NOMO-1 treated with DMSO at 0.1 percent for 48 hours (cell line): ENCODE measurements at regions not wholly inside any gene's neighbourhood (a gene's known extent, or its start where the extent isn't known, plus 50 kb on each side); places are given as distances from the start of the nearest gene placed in this dataset.
"Not testable (repeated sequence)": the region's sequence is repeated elsewhere in the genome, so short reads cannot be mapped to it uniquely, and the experiment has no call there.

Source experiments
- DNase-seq: peaks from one replicate; lab custom pipeline; 2025; ENCODE audit not compliant: unreplicated experiment; lab: John Stamatoyannopoulos, UW

- no peak for DNase-seq
These were observed 396.7 kb upstream of the RGPD4 start for GRCh38 chr2:107430006-107430405.

- no peak for DNase-seq
These were observed 396.0 kb upstream of the RGPD4 start for GRCh38 chr2:107430596-107431266.

- DNase-seq, result no peak
These were observed 390.4 kb upstream of the RGPD4 start for GRCh38 chr2:107436281-107436680.

- no peak for DNase-seq
These were observed 389.4 kb upstream of the RGPD4 start for GRCh38 chr2:107437265-107437664.

GRCh38 chr2:107437807-107438206 lies 388.9 kb upstream of the RGPD4 start:
- DNase-seq, result no peak

- no peak for DNase-seq
These were observed 378.5 kb upstream of the RGPD4 start for GRCh38 chr2:107448160-107448559.

- no peak for DNase-seq
These were observed 365.4 kb upstream of the RGPD4 start for GRCh38 chr2:107461301-107461700.

- DNase-seq, result no peak
These were observed 364.5 kb upstream of the RGPD4 start for GRCh38 chr2:107462181-107462580.

GRCh38 chr2:107466241-107466640 lies 360.5 kb upstream of the RGPD4 start:
- DNase-seq, result no peak

- no peak for DNase-seq
These were observed 359.5 kb upstream of the RGPD4 start for GRCh38 chr2:107466984-107467773.

- DNase-seq, result no peak
These were observed 357.2 kb upstream of the RGPD4 start for GRCh38 chr2:107469437-107469995.

- DNase-seq, result no peak
These were observed 353.5 kb upstream of the RGPD4 start for GRCh38 chr2:107473150-107473549.

- DNase-seq, result no peak
These were observed 350.8 kb upstream of the RGPD4 start for GRCh38 chr2:107475859-107476258.

- no peak for DNase-seq
These were observed 324.2 kb upstream of the RGPD4 start for GRCh38 chr2:107502539-107502938.

- DNase-seq, result no peak
These were observed 314.5 kb upstream of the RGPD4 start for GRCh38 chr2:107511970-107512789.

GRCh38 chr2:107525406-107525805 lies 301.3 kb upstream of the RGPD4 start:
- DNase-seq, result no peak

- no peak for DNase-seq
These were observed 297.5 kb upstream of the RGPD4 start for GRCh38 chr2:107529146-107529545.

- no peak for DNase-seq
These were observed 296.6 kb upstream of the RGPD4 start for GRCh38 chr2:107530046-107530445.

- DNase-seq, result no peak
These were observed 291.8 kb upstream of the RGPD4 start for GRCh38 chr2:107534926-107535325.

GRCh38 chr2:107535905-107536689 lies 290.6 kb upstream of the RGPD4 start:
- DNase-seq, result not testable (repeated sequence)

- no peak for DNase-seq
These were observed 284.4 kb upstream of the RGPD4 start for GRCh38 chr2:107542314-107542740.
